ENCODE measurements at regions not wholly inside any gene's neighbourhood (a gene's known extent, or its start where the extent isn't known, plus 50 kb on each side); places are given as distances from the start of the nearest gene placed in this dataset.

DNA sequence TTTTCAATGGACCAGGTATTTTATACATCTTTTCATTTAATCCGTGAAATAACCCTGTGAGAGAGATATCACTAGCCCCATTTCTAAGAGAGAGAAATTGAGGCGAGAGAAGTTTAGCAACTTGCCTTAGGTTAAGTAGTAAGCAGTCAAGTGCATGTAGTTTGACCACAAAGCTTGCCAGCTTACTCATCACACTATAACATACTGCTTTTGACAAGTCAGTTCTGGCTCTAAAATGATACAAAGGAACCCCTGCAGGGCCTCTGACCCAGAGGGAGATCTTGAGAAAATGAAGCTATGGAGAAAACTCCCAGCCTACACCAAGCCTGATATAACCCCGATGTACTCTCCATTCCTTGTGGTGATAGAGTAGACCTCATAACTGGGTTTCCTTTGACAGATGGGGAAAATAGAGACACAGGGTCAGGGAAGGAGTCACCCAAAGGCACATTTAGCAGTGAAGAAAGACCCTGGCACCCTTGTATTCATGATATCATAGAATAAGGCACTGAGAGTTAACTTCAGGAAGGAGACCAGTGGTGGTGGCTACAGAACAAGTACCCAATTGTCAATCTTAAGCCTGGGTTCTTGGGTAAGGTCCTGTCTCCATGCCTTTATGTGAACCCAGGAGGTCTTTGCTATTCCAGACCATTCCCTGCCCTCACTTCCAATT lies 60.2 kb upstream of the MSN start:
- H3K4me2 ChIP-seq (ENCODE audit: low read length): no peak overlapping the region
- no peaks in the 10 kb centered on the region for H4K20me1 ChIP-seq (ENCODE audit: insufficient read depth, low read length)
- H3K4me1 ChIP-seq (ENCODE audit: low read length): no peaks in the 10 kb centered on the region
- no peaks in the 10 kb centered on the region for H3K9me3 ChIP-seq (ENCODE audit: insufficient read depth, low read length)
- H3K9ac ChIP-seq (ENCODE audit: low read length): no peak overlapping the region
- H3K79me2 ChIP-seq (ENCODE audit: low read length): no peaks in the 10 kb centered on the region
- H3K4me3 ChIP-seq (ENCODE audit: low read length): no peak overlapping the region
- no peak for TF ChIP-seq EZH2phosphoT487 (IDR thresholded peaks at IDR 0.05; ENCODE audit: low read depth)
- TF ChIP-seq, protein P1, sequence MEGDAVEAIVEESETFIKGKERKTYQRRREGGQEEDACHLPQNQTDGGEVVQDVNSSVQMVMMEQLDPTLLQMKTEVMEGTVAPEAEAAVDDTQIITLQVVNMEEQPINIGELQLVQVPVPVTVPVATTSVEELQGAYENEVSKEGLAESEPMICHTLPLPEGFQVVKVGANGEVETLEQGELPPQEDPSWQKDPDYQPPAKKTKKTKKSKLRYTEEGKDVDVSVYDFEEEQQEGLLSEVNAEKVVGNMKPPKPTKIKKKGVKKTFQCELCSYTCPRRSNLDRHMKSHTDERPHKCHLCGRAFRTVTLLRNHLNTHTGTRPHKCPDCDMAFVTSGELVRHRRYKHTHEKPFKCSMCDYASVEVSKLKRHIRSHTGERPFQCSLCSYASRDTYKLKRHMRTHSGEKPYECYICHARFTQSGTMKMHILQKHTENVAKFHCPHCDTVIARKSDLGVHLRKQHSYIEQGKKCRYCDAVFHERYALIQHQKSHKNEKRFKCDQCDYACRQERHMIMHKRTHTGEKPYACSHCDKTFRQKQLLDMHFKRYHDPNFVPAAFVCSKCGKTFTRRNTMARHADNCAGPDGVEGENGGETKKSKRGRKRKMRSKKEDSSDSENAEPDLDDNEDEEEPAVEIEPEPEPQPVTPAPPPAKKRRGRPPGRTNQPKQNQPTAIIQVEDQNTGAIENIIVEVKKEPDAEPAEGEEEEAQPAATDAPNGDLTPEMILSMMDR (IDR thresholded peaks at IDR 0.05; ENCODE audit: low read depth, low read length): no peak
- no peak overlapping the region for H2AFZ ChIP-seq (ENCODE audit: low read depth, low read length)
- no peaks in the 10 kb centered on the region for H3K27me3 ChIP-seq (ENCODE audit: low read depth, low read length)
- H3K36me3 ChIP-seq (replicated peaks; ENCODE audit: low read depth, low read length): no peaks in the 10 kb centered on the region
- H3K27ac ChIP-seq (ENCODE audit: low read length): no peak overlapping the region

DNA sequence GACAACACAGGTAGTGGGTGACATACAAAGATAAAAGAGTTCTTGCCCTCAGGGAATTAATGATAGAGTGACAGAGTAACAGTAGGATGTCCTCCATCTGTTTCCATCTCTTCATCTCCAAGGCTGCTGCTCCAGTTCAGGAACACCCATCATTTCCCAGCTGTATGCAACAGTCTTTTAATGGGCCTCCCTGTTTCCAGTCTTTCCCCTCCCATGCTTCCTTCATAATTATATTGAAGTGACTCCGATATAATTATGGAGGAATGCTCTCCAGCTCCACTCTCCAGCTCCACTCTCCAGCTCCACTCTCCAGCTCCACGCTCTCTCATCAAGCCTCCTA lies 65.3 kb upstream of the MSN start:
- H3K9me3 ChIP-seq (ENCODE audit: insufficient read depth, low read length): no peaks in the 10 kb centered on the region

DNA sequence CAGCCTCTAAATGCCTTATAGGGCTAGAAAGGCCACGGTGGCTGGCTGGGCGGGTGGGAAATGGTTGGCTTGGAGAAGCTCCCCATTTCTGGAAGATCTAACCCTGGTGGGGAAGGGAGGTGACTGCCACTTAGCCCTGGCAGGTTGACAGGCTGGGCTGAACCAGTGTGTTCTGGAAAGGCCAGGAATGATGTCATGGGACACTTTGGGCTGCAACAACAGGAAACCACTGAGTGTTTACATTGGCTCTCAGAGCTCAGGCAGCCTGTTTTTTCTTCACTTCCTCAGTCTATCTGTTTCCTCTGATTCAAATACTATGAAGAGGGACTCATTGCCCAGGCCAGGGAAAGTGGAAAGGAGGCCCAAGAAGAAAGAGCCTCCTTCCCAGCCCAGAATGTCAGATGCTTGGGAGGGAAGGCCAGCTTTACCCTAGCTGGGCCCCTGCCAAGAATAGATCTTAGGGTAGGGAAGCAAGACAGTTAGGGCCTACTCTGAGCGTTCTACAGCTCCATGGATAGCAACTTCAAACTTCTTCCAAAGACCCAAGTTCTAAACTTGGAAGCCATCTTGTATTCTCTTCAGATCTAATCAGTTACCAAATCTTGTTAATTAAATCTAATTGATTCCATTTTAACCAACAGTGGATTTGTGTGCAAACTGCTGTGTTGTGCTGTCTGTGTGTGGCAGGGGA lies 65.8 kb upstream of the MSN start:
- Histone ChIP-seq H3K27ac (ENCODE audit: low read length) (no peak overlapping the region), H3K79me2 (ENCODE audit: low read length) (no peaks in the 10 kb centered on the region), H3K36me3 (replicated peaks; ENCODE audit: low read depth, low read length) (no peaks in the 10 kb centered on the region), H3K4me1 (ENCODE audit: low read length) (peaks cover 10% of the 10 kb centered on the region), H2AFZ (ENCODE audit: low read depth, low read length) (no peak overlapping the region), H3K4me2 (ENCODE audit: low read length) (no peak overlapping the region), H3K27me3 (ENCODE audit: low read depth, low read length) (no peaks in the 10 kb centered on the region), H3K4me3 (ENCODE audit: low read length) (no peak overlapping the region), H3K9me3 (ENCODE audit: insufficient read depth, low read length) (no peaks in the 10 kb centered on the region), H3K9ac (ENCODE audit: low read length) (no peak overlapping the region), H4K20me1 (ENCODE audit: insufficient read depth, low read length) (no peaks in the 10 kb centered on the region)
- TF ChIP-seq EZH2phosphoT487 (IDR thresholded peaks at IDR 0.05; ENCODE audit: low read depth): no peak

More for the DNA sequence above, 65.3 kb upstream of the MSN start:
- peaks cover 9% of the 10 kb centered on the region for H3K4me1 ChIP-seq (ENCODE audit: low read length)
- TF ChIP-seq, protein P1 (IDR thresholded peaks at IDR 0.05; ENCODE audit: low read depth, low read length): no peak
- no peak for TF ChIP-seq EZH2phosphoT487 (IDR thresholded peaks at IDR 0.05; ENCODE audit: low read depth)
- no peak overlapping the region for H2AFZ ChIP-seq (ENCODE audit: low read depth, low read length)
- no peaks in the 10 kb centered on the region for H3K27me3 ChIP-seq (ENCODE audit: low read depth, low read length)
- no peak overlapping the region for H3K27ac ChIP-seq (ENCODE audit: low read length)
- no peak overlapping the region for H3K4me2 ChIP-seq (ENCODE audit: low read length)
- H3K9ac ChIP-seq (ENCODE audit: low read length): no peak overlapping the region
- H3K4me3 ChIP-seq (ENCODE audit: low read length): no peak overlapping the region
- no peaks in the 10 kb centered on the region for H3K36me3 ChIP-seq (replicated peaks; ENCODE audit: low read depth, low read length)
- H4K20me1 ChIP-seq (ENCODE audit: insufficient read depth, low read length): no peaks in the 10 kb centered on the region
- no peaks in the 10 kb centered on the region for H3K79me2 ChIP-seq (ENCODE audit: low read length)

DNA sequence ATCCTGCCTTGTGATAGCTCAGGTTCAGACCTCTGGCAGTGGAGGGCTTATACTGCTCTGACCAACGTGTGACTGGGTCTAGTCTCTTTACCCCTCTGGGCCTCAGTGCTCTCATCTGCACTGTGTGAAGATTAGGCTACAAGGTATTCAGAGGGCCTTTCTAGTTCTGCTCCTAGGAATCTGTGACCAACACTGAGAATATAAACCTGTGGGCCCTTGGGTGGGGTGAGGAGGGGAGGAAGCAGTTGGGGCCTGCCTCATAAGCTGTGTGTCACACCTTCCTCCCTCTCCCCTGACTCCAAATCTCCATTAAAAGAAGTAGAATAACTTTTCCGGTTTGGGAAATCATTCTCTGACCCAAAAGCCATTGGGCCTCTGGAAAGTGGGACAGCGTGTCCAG lies 66.3 kb upstream of the MSN start:
- no peak overlapping the region for H3K9ac ChIP-seq (ENCODE audit: low read length)
- no peaks in the 10 kb centered on the region for H4K20me1 ChIP-seq (ENCODE audit: insufficient read depth, low read length)
- peaks cover 15% of the 10 kb centered on the region for H3K4me1 ChIP-seq (ENCODE audit: low read length)
- 0 out of 2 replicates have a peak overlapping the region, but pooled peaks have one; percentile 22 for H3K4me2 ChIP-seq (ENCODE audit: low read length)
- no peaks in the 10 kb centered on the region for H3K79me2 ChIP-seq (ENCODE audit: low read length)
- no peak overlapping the region for H2AFZ ChIP-seq (ENCODE audit: low read depth, low read length)
- H3K4me3 ChIP-seq (ENCODE audit: low read length): no peak overlapping the region
- no peak overlapping the region for H3K27ac ChIP-seq (ENCODE audit: low read length)
- no peaks in the 10 kb centered on the region for H3K9me3 ChIP-seq (ENCODE audit: insufficient read depth, low read length)
- TF ChIP-seq, protein P1 (IDR thresholded peaks at IDR 0.05; ENCODE audit: low read depth, low read length): no peak
- TF ChIP-seq EZH2phosphoT487 (IDR thresholded peaks at IDR 0.05; ENCODE audit: low read depth): no peak
- H3K27me3 ChIP-seq (ENCODE audit: low read depth, low read length): no peaks in the 10 kb centered on the region
- H3K36me3 ChIP-seq (replicated peaks; ENCODE audit: low read depth, low read length): no peaks in the 10 kb centered on the region

Data from OCI-LY3 (cell line).